Lung (tissue), 11 donors: ENCODE measurements at regions not wholly inside any gene's neighbourhood (a gene's known extent, or its start where the extent isn't known, plus 50 kb on each side); places are given as distances from the start of the nearest gene placed in this dataset.

ENCODE experiments used
- ATAC-seq: fragments of 200-7000 bp; cut with Tn5 transposase; one replicate; pipeline ENCODE4 v1.9.1; 2020; ENCODE audit warnings: moderate number of reproducible peaks; ENCODE audit not compliant: insufficient read depth, low FRiP score
- DNase-seq, 3 donors: peaks; one replicate each; pipeline ENCODE4 v3.0.0-alpha.2; 2013 to 2017
- H3K27ac ChIP-seq, 2 donors: one replicate each; pipeline ENCODE4 v1.5.1; 2013; ENCODE audit warnings: mild to moderate bottlenecking in 2 of 2, moderate library complexity in 2 of 2, control low read depth in 1 of 2, inconsistent platforms in 1 of 2, low read depth in 1 of 2, low read length in 1 of 2
- H3K27me3 ChIP-seq, 3 donors: one replicate each; pipeline ENCODE4 v1.5.1; 2013; ENCODE audit warnings: low read length in 2 of 3; ENCODE audit not compliant: control insufficient read depth in 3 of 3, insufficient read depth in 3 of 3
- H3K36me3 ChIP-seq, 4 donors: one replicate each; pipeline ENCODE4 v1.5.1; 2013; ENCODE audit warnings: low read length in 4 of 4, mild to moderate bottlenecking in 1 of 4, moderate library complexity in 1 of 4; ENCODE audit not compliant: control insufficient read depth in 4 of 4, insufficient read depth in 4 of 4
- H3K4me1 ChIP-seq, 5 donors: one replicate each; pipeline ENCODE4 v1.5.1; 2013; ENCODE audit warnings: low read length in 5 of 5, mild to moderate bottlenecking in 2 of 5, moderate library complexity in 1 of 5; ENCODE audit not compliant: control insufficient read depth in 5 of 5, insufficient read depth in 5 of 5
- H3K4me3 ChIP-seq: one replicate; pipeline ENCODE4 v1.5.1; 2013; ENCODE audit warnings: mild to moderate bottlenecking, control low read depth, moderate library complexity
- H3K9ac ChIP-seq, 2 donors: one replicate each; pipeline ENCODE4 v1.5.1; 2013; ENCODE audit warnings: low read length in 2 of 2, control low read depth in 1 of 2; ENCODE audit not compliant: insufficient read depth in 1 of 2
- H3K9me3 ChIP-seq, 4 donors: one replicate each; pipeline ENCODE4 v1.5.1; 2013; ENCODE audit warnings: low read length in 3 of 4, mild to moderate bottlenecking in 1 of 4, moderate library complexity in 1 of 4; ENCODE audit not compliant: control insufficient read depth in 4 of 4, insufficient read depth in 3 of 4
- CTCF ChIP-seq: IDR thresholded peaks from 2 replicates; pipeline ENCODE4 v1.5.1; 2012; ENCODE audit warnings: mild to moderate bottlenecking; ENCODE audit errors: control extremely low read depth, extremely low read depth
- WGBS, 2 donors: extraction: QIAGEN DNeasy Blood & Tissue Kit; methylation state at CpG; one replicate each; pipeline ENCODE4 v1.1.7; 2013; 5-methylcytosine and 5-hydroxymethylcytosine counted together
- donor health status: control.
- donor health status: control.
- donor health status: Bipolar disorder and iron deficiency.
- donor health status: healthy.
- donor health status: DM: yes; HTN: yes; CAD: no.

GRCh38 chr5:6166698-6167394 is 211.5 kb downstream of the MED10 start:
- WGBS, 2 donors, result 88 to 96% methylated on average over 2 of the region's 2 CpGs
- no peaks in the 10 kb centered on the region for H3K4me1 ChIP-seq
- H3K27ac ChIP-seq, result no peak overlapping the region
- H3K9me3 ChIP-seq, result no peaks in the 10 kb centered on the region
- ATAC-seq (no peak), DNase-seq (no peak)
- TF ChIP-seq CTCF, result no peak
- no peaks in the 10 kb centered on the region for H3K36me3 ChIP-seq
- no peaks in the 10 kb centered on the region for H3K27me3 ChIP-seq
- no peak overlapping the region for H3K4me3 ChIP-seq
- no peak overlapping the region for H3K9ac ChIP-seq

GRCh38 chr5:6163913-6164312 is 214.4 kb downstream of the MED10 start:
- peaks cover 0 to 3% (median 0%) of the 10 kb centered on the region in 4 donors for H3K9me3 ChIP-seq
- DNase-seq (no peak), ATAC-seq (no peak)
- WGBS, 2 donors, result 86 to 90% methylated on average over 6 of the region's 6 CpGs
- no peaks in the 10 kb centered on the region for H3K27me3 ChIP-seq
- H3K4me3 ChIP-seq, result no peak overlapping the region
- no peak for TF ChIP-seq CTCF
- no peaks in the 10 kb centered on the region for H3K4me1 ChIP-seq
- H3K36me3 ChIP-seq, result no peaks in the 10 kb centered on the region
- H3K27ac ChIP-seq, result no peak overlapping the region
- H3K9ac ChIP-seq, result no peak overlapping the region

- no peak overlapping the region for H3K27ac ChIP-seq
- H3K9me3 ChIP-seq, result peaks cover 0 to 3% (median 0%) of the 10 kb centered on the region in 4 donors
- no peaks in the 10 kb centered on the region for H3K4me1 ChIP-seq
- WGBS, 2 donors, result 51 to 71% methylated on average over 1 of the region's 1 CpG
- TF ChIP-seq CTCF, result no peak
- no peak for DNase-seq
- no peak overlapping the region for H3K9ac ChIP-seq
- H3K27me3 ChIP-seq, result no peaks in the 10 kb centered on the region
- no peak for ATAC-seq
- no peaks in the 10 kb centered on the region for H3K36me3 ChIP-seq
- no peak overlapping the region for H3K4me3 ChIP-seq
Observed at GRCh38 chr5:6162175-6162574, 216.2 kb downstream of the MED10 start.

GRCh38 chr5:6161257-6161656 is 217.1 kb downstream of the MED10 start:
- H3K9ac ChIP-seq, result no peak overlapping the region
- H3K27ac ChIP-seq, result no peak overlapping the region
- WGBS, 2 donors, result 79 to 83% methylated on average over 8 of the region's 8 CpGs
- ATAC-seq (no peak), DNase-seq (no peak)
- TF ChIP-seq CTCF, result no peak
- H3K9me3 ChIP-seq, result peaks cover 0 to 3% (median 0%) of the 10 kb centered on the region in 4 donors
- H3K4me1 ChIP-seq, result no peaks in the 10 kb centered on the region
- H3K27me3 ChIP-seq, result no peaks in the 10 kb centered on the region
- H3K4me3 ChIP-seq, result no peak overlapping the region
- H3K36me3 ChIP-seq, result no peaks in the 10 kb centered on the region
